ENCODE measurements at regions not wholly inside any gene's neighbourhood (a gene's known extent, or its start where the extent isn't known, plus 50 kb on each side); places are given as distances from the start of the nearest gene placed in this dataset.
A peak's percentile ranks its signal among the peaks of the same experiment; 100 is the strongest.

DNA sequence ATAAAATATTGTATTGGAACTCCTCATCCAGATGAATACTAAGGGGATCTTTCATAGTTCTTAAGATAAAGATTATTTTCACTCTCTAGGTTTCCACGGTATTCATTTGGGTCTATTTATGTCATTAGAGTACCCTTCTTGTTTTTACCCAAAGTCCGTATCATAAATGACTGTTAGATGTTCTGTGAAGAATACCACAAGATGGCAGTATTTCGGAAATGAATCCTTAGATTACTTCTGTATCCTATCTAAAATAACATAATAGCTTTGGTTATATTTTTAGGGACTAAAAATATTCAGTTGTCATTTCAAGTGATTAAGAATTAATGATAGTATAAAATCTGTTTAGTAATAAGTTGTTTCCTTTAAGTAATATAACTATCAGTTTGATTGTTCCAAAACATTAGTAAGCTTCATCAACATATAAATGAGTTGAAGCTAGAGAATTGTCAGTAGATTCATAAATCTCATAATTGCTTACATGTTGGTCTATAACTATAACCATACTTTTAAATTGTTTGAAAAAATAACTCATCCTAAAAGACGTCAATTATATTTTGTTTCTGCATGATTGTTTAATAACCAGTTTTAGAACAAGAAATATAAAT is 337.5 kb upstream of the KCND2 start:
- Histone ChIP-seq H3K9me3 (ENCODE audit: severe bottlenecking) (no peaks in the 10 kb centered on the region), H3K27ac (ENCODE audit: poor library complexity, severe bottlenecking) (no peak overlapping the region), H3K4me1 (ENCODE audit: insufficient read depth, poor library complexity, severe bottlenecking) (no peaks in the 10 kb centered on the region), H3K36me3 (ENCODE audit: low read depth) (no peaks in the 10 kb centered on the region), H3K4me3 (ENCODE audit: severe bottlenecking) (no peak overlapping the region), H3K27me3 (ENCODE audit: insufficient read depth, poor library complexity, severe bottlenecking) (peaks cover 7% of the 10 kb centered on the region)
- ATAC-seq (ENCODE audit: low read depth) (peak; percentile 66; the same call in 2 of the 3 replicates), DNase-seq (ENCODE audit: low spot score) (no peak)
- peak; percentile 75 for TF ChIP-seq CTCF (IDR thresholded peaks at IDR 0.05; ENCODE audit: poor library complexity, severe bottlenecking)

DNA sequence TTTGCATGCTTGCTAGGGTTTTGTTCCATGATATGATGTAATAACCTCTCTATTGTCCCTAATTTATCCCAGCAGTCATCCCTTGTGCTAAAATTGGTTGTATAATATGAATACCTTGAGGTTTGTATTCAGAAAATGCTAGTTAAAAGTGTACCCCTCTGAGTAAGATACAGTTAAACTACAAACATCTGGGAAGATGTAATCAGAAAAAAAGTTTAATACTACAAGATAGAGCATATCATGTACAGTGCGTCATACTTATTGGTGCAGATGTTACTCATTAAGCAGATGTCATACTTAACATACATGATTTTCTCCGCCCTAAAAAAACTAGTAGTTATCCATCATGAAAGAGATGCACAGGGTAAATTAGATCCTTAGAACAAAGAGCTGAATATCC is 336.1 kb upstream of the KCND2 start:
- Histone ChIP-seq H3K4me1 (ENCODE audit: insufficient read depth, poor library complexity, severe bottlenecking) (no peaks in the 10 kb centered on the region), H3K4me3 (ENCODE audit: severe bottlenecking) (no peak overlapping the region), H3K36me3 (ENCODE audit: low read depth) (no peaks in the 10 kb centered on the region), H3K9me3 (ENCODE audit: severe bottlenecking) (no peaks in the 10 kb centered on the region), H3K27ac (ENCODE audit: poor library complexity, severe bottlenecking) (no peak overlapping the region), H3K27me3 (ENCODE audit: insufficient read depth, poor library complexity, severe bottlenecking) (peaks cover 7% of the 10 kb centered on the region)
- TF ChIP-seq CTCF (IDR thresholded peaks at IDR 0.05; ENCODE audit: poor library complexity, severe bottlenecking) = no peak
- ATAC-seq (ENCODE audit: low read depth) (no peak), DNase-seq (ENCODE audit: low spot score) (no peak)

- Histone ChIP-seq H3K4me3 (ENCODE audit: severe bottlenecking) (no peak overlapping the region), H3K9me3 (ENCODE audit: severe bottlenecking) (no peaks in the 10 kb centered on the region), H3K27ac (ENCODE audit: poor library complexity, severe bottlenecking) (no peak overlapping the region), H3K4me1 (ENCODE audit: insufficient read depth, poor library complexity, severe bottlenecking) (no peaks in the 10 kb centered on the region), H3K27me3 (ENCODE audit: insufficient read depth, poor library complexity, severe bottlenecking) (peaks cover 7% of the 10 kb centered on the region), H3K36me3 (ENCODE audit: low read depth) (no peaks in the 10 kb centered on the region)
- no peak for TF ChIP-seq CTCF (IDR thresholded peaks at IDR 0.05; ENCODE audit: poor library complexity, severe bottlenecking)
- ATAC-seq (ENCODE audit: low read depth) (no peak), DNase-seq (ENCODE audit: low spot score) (no peak)
Observed at GRCh38 chr7:119937745-119938144, 335.2 kb upstream of the KCND2 start.

- DNase-seq (ENCODE audit: low spot score) = no peak
- Histone ChIP-seq H3K4me3 (ENCODE audit: severe bottlenecking) (no peak overlapping the region), H3K27ac (ENCODE audit: poor library complexity, severe bottlenecking) (no peak overlapping the region), H3K27me3 (ENCODE audit: insufficient read depth, poor library complexity, severe bottlenecking) (no peaks in the 10 kb centered on the region), H3K9me3 (ENCODE audit: severe bottlenecking) (no peaks in the 10 kb centered on the region), H3K36me3 (ENCODE audit: low read depth) (no peaks in the 10 kb centered on the region), H3K4me1 (ENCODE audit: insufficient read depth, poor library complexity, severe bottlenecking) (no peaks in the 10 kb centered on the region)
- no peak for ATAC-seq (ENCODE audit: low read depth)
- no peak for TF ChIP-seq CTCF (IDR thresholded peaks at IDR 0.05; ENCODE audit: poor library complexity, severe bottlenecking)
Observed at GRCh38 chr7:119943942-119944600, 328.9 kb upstream of the KCND2 start.

DNA sequence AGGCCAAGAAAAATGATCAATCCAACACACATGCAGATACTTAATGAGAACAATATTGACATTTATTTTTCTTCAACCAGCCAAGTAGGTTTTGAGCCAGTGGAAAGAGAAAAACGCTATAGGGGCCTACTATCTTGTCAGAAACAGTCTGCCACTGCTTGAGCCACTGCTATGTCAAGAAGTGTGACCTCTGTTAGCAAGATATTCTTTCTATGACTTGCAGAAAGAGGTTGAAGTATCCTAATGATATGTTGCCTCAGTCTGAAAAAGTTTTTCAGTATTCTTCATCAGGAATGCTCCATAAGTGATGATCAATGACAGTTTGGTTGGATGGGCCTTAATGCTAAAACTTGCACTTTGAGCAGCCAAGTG is 328.4 kb upstream of the KCND2 start:
- DNase-seq (ENCODE audit: low spot score) = no peak
- no peak overlapping the region for H3K27ac ChIP-seq (ENCODE audit: poor library complexity, severe bottlenecking)
- H3K36me3 ChIP-seq (ENCODE audit: low read depth) = no peaks in the 10 kb centered on the region
- no peaks in the 10 kb centered on the region for H3K9me3 ChIP-seq (ENCODE audit: severe bottlenecking)
- TF ChIP-seq CTCF (IDR thresholded peaks at IDR 0.05; ENCODE audit: poor library complexity, severe bottlenecking) = no peak
- no peak for ATAC-seq (ENCODE audit: low read depth)
- no peaks in the 10 kb centered on the region for H3K27me3 ChIP-seq (ENCODE audit: insufficient read depth, poor library complexity, severe bottlenecking)
- H3K4me3 ChIP-seq (ENCODE audit: severe bottlenecking) = no peak overlapping the region
- no peaks in the 10 kb centered on the region for H3K4me1 ChIP-seq (ENCODE audit: insufficient read depth, poor library complexity, severe bottlenecking)

Measured in RWPE2 (cell line).